Parathyroid adenoma (tissue), 2 donors: ENCODE measurements at regions not wholly inside any gene's neighbourhood (a gene's known extent, or its start where the extent isn't known, plus 50 kb on each side); places are given as distances from the start of the nearest gene placed in this dataset.

Source experiments
- H2AFZ ChIP-seq: fragments of 300-600 bp; sonication (generic); one replicate; pipeline ENCODE4 v1.7.0; 2017; ENCODE audit warnings: antibody characterized with exemption, mild to moderate bottlenecking
- H3K27ac ChIP-seq: fragments of 300-600 bp; sonication (generic); one replicate; pipeline ENCODE4 v1.7.0; 2017
- H3K27me3 ChIP-seq: fragments of 300-600 bp; sonication (generic); one replicate; pipeline ENCODE4 v1.7.0; 2017; ENCODE audit warnings: low read length; ENCODE audit not compliant: control insufficient read depth, insufficient read depth
- H3K36me3 ChIP-seq: fragments of 300-600 bp; sonication (generic); one replicate; pipeline ENCODE4 v1.7.0; 2017; ENCODE audit warnings: low read length; ENCODE audit not compliant: control insufficient read depth, insufficient read depth
- H3K4me1 ChIP-seq: fragments of 300-600 bp; sonication (generic); one replicate; pipeline ENCODE4 v1.7.0; 2017; ENCODE audit warnings: control low read depth
- H3K4me2 ChIP-seq: fragments of 300-600 bp; sonication (generic); one replicate; pipeline ENCODE4 v1.7.0; 2017; ENCODE audit warnings: low read length
- H3K4me3 ChIP-seq: fragments of 300-600 bp; sonication (generic); one replicate; pipeline ENCODE4 v1.7.0; 2017; ENCODE audit warnings: low read depth, low read length
- H3K79me2 ChIP-seq: fragments of 300-600 bp; sonication (generic); one replicate; pipeline ENCODE4 v1.7.0; 2017; ENCODE audit warnings: control low read depth
- H3K9ac ChIP-seq: fragments of 300-600 bp; sonication (generic); one replicate; pipeline ENCODE4 v1.7.0; 2017; ENCODE audit warnings: mild to moderate bottlenecking
- H3K9me3 ChIP-seq: fragments of 300-600 bp; sonication (generic); one replicate; pipeline ENCODE4 v1.7.0; 2017; ENCODE audit warnings: low read length; ENCODE audit not compliant: control insufficient read depth
- CTCF ChIP-seq: fragments of 300-600 bp; sonication (generic); IDR thresholded peaks from one replicate; pipeline ENCODE4 v1.7.0; 2017; ENCODE audit warnings: antibody characterized with exemption, mild to moderate bottlenecking
- donor health status: primary hyperparathyroidism.

DNA sequence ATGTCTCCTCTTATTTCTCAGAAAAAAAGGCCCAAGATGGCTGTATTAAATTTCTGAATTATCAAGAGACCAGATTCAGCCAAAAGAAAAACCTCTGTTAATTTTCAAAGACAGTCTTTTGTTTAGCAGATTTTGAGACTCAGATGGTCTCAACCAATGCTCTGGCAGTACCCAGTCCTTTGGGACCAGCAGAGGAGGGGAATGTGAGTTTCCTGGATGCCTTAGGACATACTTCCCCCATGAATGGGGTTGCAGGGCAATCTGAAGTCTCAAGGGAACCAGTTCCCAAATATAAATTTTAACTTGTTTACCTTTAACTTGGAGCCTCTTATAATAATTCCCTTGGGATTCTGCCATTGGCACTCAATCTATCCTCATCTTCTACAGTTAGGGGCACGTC, 107.8 kb upstream of the ZNF521 start:
- Histone ChIP-seq H3K36me3 (no peaks in the 10 kb centered on the region), H3K79me2 (no peaks in the 10 kb centered on the region), H3K9me3 (no peaks in the 10 kb centered on the region), H3K4me1 (no peaks in the 10 kb centered on the region), H3K4me2 (no peak overlapping the region), H3K27me3 (no peaks in the 10 kb centered on the region), H2AFZ (no peak overlapping the region), H3K4me3 (no peak overlapping the region), H3K9ac (no peak overlapping the region), H3K27ac (no peak overlapping the region)
- TF ChIP-seq CTCF, result no peak

GRCh38 chr18:25457601-25458000, 105.6 kb upstream of the ZNF521 start:
- no peaks in the 10 kb centered on the region for H3K9me3 ChIP-seq
- H3K36me3 ChIP-seq, result no peaks in the 10 kb centered on the region

DNA sequence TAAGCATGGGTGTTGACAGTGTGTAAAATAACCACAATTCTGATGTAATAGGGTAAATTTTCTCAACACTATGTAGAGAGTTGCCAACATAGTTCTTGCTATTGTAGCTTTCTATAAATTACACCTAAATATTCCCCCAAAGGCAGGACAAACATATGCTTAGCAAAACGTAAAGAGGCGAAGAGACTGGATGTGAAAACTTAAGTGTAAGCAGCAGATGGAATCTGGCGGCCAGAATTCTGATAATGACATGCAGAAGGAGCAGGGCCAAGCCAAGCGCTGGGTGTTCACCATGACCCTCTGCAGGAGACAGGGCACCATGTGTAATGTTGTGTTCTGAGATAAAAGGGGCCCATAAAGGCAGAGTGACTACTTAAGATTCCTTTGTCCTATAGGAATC, 105.2 kb upstream of the ZNF521 start:
- Histone ChIP-seq H3K9me3 (no peaks in the 10 kb centered on the region), H2AFZ (no peak overlapping the region), H3K27ac (no peak overlapping the region), H3K36me3 (no peaks in the 10 kb centered on the region), H3K4me1 (no peaks in the 10 kb centered on the region), H3K9ac (no peak overlapping the region), H3K27me3 (no peaks in the 10 kb centered on the region), H3K79me2 (no peaks in the 10 kb centered on the region), H3K4me2 (no peak overlapping the region), H3K4me3 (no peak overlapping the region)
- TF ChIP-seq CTCF, result no peak

More at GRCh38 chr18:25457601-25458000, 105.6 kb upstream of the ZNF521 start:
- Histone ChIP-seq H2AFZ (no peak overlapping the region), H3K79me2 (no peaks in the 10 kb centered on the region), H3K4me2 (no peak overlapping the region), H3K9ac (no peak overlapping the region), H3K27ac (no peak overlapping the region), H3K4me3 (no peak overlapping the region), H3K4me1 (no peaks in the 10 kb centered on the region), H3K27me3 (no peaks in the 10 kb centered on the region)
- TF ChIP-seq CTCF, result no peak

DNA sequence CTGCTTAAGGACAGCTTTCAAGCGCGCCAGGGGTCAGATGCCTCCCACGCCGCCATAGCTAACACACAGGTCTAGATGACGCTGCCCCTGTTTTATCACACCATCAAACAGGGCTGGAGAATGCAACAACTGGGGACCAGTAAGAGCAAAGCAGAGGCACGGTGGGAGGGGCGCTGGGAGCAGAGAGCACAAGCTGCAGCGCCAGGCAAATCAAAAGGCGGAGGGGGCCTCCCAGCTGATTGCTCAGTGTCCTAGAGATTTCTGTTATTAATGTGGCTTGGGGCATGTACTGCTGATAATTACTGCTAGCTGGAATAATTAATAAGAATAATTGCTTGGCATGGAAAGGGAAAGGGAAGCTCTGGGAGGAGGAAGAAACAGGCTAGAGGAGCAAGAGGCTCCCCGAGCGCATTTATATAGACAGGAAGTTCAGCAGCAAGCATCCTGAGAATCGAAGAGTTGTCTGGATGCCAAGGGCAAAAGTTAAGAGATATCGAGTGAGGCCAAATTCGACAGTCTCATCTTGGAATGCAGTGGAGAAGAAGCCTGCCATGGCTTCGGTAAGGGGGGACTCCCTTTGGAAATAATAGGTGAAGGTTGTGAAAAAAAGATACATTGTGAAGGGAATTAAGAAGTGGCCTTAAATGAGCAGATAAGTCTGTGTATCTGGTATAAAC, 104.5 kb upstream of the ZNF521 start:
- Histone ChIP-seq H3K27ac (no peak overlapping the region), H3K4me2 (no peak overlapping the region), H3K79me2 (no peaks in the 10 kb centered on the region), H3K4me3 (no peak overlapping the region), H3K36me3 (no peaks in the 10 kb centered on the region), H3K9me3 (no peaks in the 10 kb centered on the region), H3K4me1 (no peaks in the 10 kb centered on the region), H3K9ac (no peak overlapping the region), H2AFZ (no peak overlapping the region), H3K27me3 (no peaks in the 10 kb centered on the region)
- TF ChIP-seq CTCF, result no peak

- Histone ChIP-seq H3K36me3 (no peaks in the 10 kb centered on the region), H3K79me2 (no peaks in the 10 kb centered on the region), H3K9me3 (no peaks in the 10 kb centered on the region), H3K27me3 (no peaks in the 10 kb centered on the region), H3K4me3 (no peak overlapping the region), H3K27ac (no peak overlapping the region), H3K4me2 (no peak overlapping the region), H3K4me1 (no peaks in the 10 kb centered on the region), H3K9ac (no peak overlapping the region), H2AFZ (no peak overlapping the region)
- TF ChIP-seq CTCF, result no peak
Observed at GRCh38 chr18:25455646-25456045, 103.7 kb upstream of the ZNF521 start.
